ENCODE measurements at regions not wholly inside any gene's neighbourhood (a gene's known extent, or its start where the extent isn't known, plus 50 kb on each side); places are given as distances from the start of the nearest gene placed in this dataset.

GRCh38 chrY:16060686-16061085 lies 1536.4 kb downstream of the NLGN4Y start:
- no peak for TF ChIP-seq POLR2A (IDR thresholded peaks at IDR 0.05)
- TF ChIP-seq, protein P1, sequence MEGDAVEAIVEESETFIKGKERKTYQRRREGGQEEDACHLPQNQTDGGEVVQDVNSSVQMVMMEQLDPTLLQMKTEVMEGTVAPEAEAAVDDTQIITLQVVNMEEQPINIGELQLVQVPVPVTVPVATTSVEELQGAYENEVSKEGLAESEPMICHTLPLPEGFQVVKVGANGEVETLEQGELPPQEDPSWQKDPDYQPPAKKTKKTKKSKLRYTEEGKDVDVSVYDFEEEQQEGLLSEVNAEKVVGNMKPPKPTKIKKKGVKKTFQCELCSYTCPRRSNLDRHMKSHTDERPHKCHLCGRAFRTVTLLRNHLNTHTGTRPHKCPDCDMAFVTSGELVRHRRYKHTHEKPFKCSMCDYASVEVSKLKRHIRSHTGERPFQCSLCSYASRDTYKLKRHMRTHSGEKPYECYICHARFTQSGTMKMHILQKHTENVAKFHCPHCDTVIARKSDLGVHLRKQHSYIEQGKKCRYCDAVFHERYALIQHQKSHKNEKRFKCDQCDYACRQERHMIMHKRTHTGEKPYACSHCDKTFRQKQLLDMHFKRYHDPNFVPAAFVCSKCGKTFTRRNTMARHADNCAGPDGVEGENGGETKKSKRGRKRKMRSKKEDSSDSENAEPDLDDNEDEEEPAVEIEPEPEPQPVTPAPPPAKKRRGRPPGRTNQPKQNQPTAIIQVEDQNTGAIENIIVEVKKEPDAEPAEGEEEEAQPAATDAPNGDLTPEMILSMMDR (IDR thresholded peaks at IDR 0.05): no peak

Data from right lobe of liver (tissue), 4 donors.